ENCODE measurements at regions not wholly inside any gene's neighbourhood (a gene's known extent, or its start where the extent isn't known, plus 50 kb on each side); places are given as distances from the start of the nearest gene placed in this dataset.
"Not testable (repeated sequence)": the region's sequence is repeated elsewhere in the genome, so short reads cannot be mapped to it uniquely, and the experiment has no call there.

GRCh38 chr9:80976403-80976802, 712.9 kb downstream of the TLE1 start:
- no peak overlapping the region for H3K4me3 ChIP-seq (ENCODE audit: low read depth, low read length)
- ChIA-PET POLR2A (no interaction called here), CTCF (no interaction called here)
- TF ChIP-seq, protein P1, sequence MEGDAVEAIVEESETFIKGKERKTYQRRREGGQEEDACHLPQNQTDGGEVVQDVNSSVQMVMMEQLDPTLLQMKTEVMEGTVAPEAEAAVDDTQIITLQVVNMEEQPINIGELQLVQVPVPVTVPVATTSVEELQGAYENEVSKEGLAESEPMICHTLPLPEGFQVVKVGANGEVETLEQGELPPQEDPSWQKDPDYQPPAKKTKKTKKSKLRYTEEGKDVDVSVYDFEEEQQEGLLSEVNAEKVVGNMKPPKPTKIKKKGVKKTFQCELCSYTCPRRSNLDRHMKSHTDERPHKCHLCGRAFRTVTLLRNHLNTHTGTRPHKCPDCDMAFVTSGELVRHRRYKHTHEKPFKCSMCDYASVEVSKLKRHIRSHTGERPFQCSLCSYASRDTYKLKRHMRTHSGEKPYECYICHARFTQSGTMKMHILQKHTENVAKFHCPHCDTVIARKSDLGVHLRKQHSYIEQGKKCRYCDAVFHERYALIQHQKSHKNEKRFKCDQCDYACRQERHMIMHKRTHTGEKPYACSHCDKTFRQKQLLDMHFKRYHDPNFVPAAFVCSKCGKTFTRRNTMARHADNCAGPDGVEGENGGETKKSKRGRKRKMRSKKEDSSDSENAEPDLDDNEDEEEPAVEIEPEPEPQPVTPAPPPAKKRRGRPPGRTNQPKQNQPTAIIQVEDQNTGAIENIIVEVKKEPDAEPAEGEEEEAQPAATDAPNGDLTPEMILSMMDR (IDR thresholded peaks at IDR 0.05; ENCODE audit: insufficient read depth, low read length, missing control alignments): no peak
- DNase-seq (ENCODE audit: low read depth, low spot score): no peak

DNA sequence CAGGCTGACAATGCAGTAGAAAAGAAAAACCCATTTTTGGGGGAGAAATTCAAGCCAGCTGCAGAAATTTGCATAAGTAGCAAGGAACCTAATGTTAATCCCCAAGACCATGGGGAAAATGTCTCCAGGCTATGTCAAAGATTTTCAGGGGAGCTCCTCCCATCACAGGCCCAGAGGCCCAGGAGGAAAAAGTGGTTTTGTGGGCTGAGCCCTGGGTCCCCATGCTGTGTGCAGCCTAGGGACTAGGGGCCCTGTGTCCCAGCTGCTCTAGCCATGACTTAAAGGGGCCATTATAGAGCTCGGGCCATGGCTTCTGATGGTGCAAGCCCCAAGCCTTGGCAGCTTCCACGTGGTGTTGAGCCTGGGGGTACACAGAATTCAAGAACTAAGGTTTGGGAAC, 719.0 kb downstream of the TLE1 start:
- CTCF ChIA-PET; DNase-seq (ENCODE audit: low read depth, low spot score); H3K4me3 ChIP-seq (ENCODE audit: low read depth, low read length); POLR2A ChIA-PET: not testable (repeated sequence)

GRCh38 chr9:80968611-80969010, 720.7 kb downstream of the TLE1 start:
- ChIA-PET POLR2A (no interaction called here), CTCF (interaction anchor here (0.7 kb wide), 1 partner anchor 13 kb away, joined by 4 read pairs; no protein-coding TSS in a partner anchor)
- H3K4me3 ChIP-seq (ENCODE audit: low read depth, low read length): no peak overlapping the region
- DNase-seq (ENCODE audit: low read depth, low spot score): peak; percentile 46
- TF ChIP-seq, protein P1 (IDR thresholded peaks at IDR 0.05; ENCODE audit: insufficient read depth, low read length, missing control alignments): no peak

- DNase-seq (ENCODE audit: low read depth, low spot score): no peak
- ChIA-PET POLR2A (no interaction called here), CTCF (no interaction called here)
- TF ChIP-seq, protein P1 (IDR thresholded peaks at IDR 0.05; ENCODE audit: insufficient read depth, low read length, missing control alignments): no peak
- H3K4me3 ChIP-seq (ENCODE audit: low read depth, low read length): no peak overlapping the region
These were observed 724.4 kb downstream of the TLE1 start for GRCh38 chr9:80964914-80965313.

DNA sequence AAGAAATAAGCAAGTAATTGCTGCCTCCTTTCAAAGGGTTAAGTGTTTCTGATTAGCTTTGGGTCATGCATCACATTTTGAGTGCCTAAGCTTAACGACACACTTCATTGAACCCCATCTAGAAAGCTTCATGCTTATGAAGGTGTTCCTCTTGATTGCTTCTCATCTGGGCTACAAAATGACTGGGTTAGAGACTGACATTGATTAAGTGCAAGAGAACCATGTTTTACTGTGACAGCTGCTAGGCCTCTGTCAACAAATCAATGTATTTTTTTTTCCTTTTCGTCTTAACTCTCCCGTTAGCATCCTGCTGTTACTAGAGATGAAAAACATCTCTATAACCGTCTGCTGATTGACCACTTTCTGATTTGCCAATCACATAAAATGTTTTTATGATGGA, 725.0 kb downstream of the TLE1 start:
- no peak overlapping the region for H3K4me3 ChIP-seq (ENCODE audit: low read depth, low read length)
- TF ChIP-seq, protein P1 (IDR thresholded peaks at IDR 0.05; ENCODE audit: insufficient read depth, low read length, missing control alignments): no peak
- CTCF ChIA-PET: no interaction called here
- POLR2A ChIA-PET: no interaction called here
- no peak for DNase-seq (ENCODE audit: low read depth, low spot score)

- TF ChIP-seq, protein P1 (IDR thresholded peaks at IDR 0.05; ENCODE audit: insufficient read depth, low read length, missing control alignments): no peak
- ChIA-PET POLR2A (no interaction called here), CTCF (interaction anchor here (0.7 kb wide), 1 partner anchor 10 kb away, joined by 3 read pairs; no protein-coding TSS in a partner anchor)
- no peak for DNase-seq (ENCODE audit: low read depth, low spot score)
- H3K4me3 ChIP-seq (ENCODE audit: low read depth, low read length): no peak overlapping the region
These were observed 731.5 kb downstream of the TLE1 start for GRCh38 chr9:80957801-80958200.

GRCh38 chr9:80954521-80954920, 734.8 kb downstream of the TLE1 start:
- DNase-seq (ENCODE audit: low read depth, low spot score): no peak

More at GRCh38 chr9:80954521-80954920, 734.8 kb downstream of the TLE1 start:
- no peak overlapping the region for H3K4me3 ChIP-seq (ENCODE audit: low read depth, low read length)
- ChIA-PET CTCF (no interaction called here), POLR2A (no interaction called here)
- TF ChIP-seq, protein P1 (IDR thresholded peaks at IDR 0.05; ENCODE audit: insufficient read depth, low read length, missing control alignments): no peak
